ENCODE measurements at regions not wholly inside any gene's neighbourhood (a gene's known extent, or its start where the extent isn't known, plus 50 kb on each side); places are given as distances from the start of the nearest gene placed in this dataset.

DNA sequence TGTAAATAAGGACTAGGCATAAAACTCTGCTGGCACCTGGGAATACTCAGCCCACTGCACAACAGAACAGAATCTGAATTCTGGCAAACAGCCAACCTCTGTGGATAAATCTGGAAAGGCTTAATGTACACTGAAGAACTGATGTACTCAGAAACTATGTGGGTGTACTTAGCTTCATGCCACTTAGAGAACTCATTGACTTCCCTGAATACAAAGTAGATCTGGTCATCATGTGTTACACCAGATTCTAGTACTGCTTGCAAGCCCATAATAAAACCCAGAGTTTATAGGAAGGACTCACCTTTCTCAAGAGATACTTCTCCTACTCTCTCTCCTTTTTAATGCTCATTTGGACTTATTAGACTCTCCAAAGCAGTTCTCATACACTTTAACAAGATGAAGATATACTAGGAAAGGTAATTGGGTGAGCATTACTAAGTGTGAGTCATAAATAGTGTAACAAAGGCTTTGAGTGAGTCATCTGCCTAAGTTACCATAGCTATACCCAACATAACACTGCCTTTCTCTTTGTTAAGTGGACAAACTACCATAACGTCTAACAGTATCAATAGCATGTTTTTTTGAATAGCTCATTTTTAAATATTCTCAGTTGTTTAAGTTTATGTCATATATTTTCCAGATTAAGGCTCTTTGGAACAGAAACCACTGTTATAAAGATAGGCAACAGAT lies 309.1 kb downstream of the MDFIC start:
- TF ChIP-seq, protein P1, sequence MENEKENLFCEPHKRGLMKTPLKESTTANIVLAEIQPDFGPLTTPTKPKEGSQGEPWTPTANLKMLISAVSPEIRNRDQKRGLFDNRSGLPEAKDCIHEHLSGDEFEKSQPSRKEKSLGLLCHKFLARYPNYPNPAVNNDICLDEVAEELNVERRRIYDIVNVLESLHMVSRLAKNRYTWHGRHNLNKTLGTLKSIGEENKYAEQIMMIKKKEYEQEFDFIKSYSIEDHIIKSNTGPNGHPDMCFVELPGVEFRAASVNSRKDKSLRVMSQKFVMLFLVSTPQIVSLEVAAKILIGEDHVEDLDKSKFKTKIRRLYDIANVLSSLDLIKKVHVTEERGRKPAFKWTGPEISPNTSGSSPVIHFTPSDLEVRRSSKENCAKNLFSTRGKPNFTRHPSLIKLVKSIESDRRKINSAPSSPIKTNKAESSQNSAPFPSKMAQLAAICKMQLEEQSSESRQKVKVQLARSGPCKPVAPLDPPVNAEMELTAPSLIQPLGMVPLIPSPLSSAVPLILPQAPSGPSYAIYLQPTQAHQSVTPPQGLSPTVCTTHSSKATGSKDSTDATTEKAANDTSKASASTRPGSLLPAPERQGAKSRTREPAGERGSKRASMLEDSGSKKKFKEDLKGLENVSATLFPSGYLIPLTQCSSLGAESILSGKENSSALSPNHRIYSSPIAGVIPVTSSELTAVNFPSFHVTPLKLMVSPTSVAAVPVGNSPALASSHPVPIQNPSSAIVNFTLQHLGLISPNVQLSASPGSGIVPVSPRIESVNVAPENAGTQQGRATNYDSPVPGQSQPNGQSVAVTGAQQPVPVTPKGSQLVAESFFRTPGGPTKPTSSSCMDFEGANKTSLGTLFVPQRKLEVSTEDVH (IDR thresholded peaks at IDR 0.05; ENCODE audit: low read depth, partially characterized antibody): no peak
- TF ChIP-seq, protein P2, sequence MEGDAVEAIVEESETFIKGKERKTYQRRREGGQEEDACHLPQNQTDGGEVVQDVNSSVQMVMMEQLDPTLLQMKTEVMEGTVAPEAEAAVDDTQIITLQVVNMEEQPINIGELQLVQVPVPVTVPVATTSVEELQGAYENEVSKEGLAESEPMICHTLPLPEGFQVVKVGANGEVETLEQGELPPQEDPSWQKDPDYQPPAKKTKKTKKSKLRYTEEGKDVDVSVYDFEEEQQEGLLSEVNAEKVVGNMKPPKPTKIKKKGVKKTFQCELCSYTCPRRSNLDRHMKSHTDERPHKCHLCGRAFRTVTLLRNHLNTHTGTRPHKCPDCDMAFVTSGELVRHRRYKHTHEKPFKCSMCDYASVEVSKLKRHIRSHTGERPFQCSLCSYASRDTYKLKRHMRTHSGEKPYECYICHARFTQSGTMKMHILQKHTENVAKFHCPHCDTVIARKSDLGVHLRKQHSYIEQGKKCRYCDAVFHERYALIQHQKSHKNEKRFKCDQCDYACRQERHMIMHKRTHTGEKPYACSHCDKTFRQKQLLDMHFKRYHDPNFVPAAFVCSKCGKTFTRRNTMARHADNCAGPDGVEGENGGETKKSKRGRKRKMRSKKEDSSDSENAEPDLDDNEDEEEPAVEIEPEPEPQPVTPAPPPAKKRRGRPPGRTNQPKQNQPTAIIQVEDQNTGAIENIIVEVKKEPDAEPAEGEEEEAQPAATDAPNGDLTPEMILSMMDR (IDR thresholded peaks at IDR 0.05 in 2 of 3, conservative IDR thresholded peaks at IDR 0.05 in 1 of 3; ENCODE audit: control insufficient read depth in 2 of 3, extremely low read depth in 1 of 3, insufficient read depth in 1 of 3, low read depth in 3 of 3, low read length in 3 of 3): no peak
- TF ChIP-seq, protein P3, sequence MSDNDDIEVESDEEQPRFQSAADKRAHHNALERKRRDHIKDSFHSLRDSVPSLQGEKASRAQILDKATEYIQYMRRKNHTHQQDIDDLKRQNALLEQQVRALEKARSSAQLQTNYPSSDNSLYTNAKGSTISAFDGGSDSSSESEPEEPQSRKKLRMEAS (IDR thresholded peaks at IDR 0.05; ENCODE audit: low read depth, low read length): no peak
